Kasumi-1 (cell line): ENCODE measurements at regions not wholly inside any gene's neighbourhood (a gene's known extent, or its start where the extent isn't known, plus 50 kb on each side); places are given as distances from the start of the nearest gene placed in this dataset.

Experiments
- DNase-seq, 2 experiments: peaks; one replicate each; lab custom pipeline; 2025; lab: John Stamatoyannopoulos, UW

GRCh38 chr6:71053475-71053874, 96.6 kb upstream of the B3GAT2 start:
- DNase-seq: no peak

DNA sequence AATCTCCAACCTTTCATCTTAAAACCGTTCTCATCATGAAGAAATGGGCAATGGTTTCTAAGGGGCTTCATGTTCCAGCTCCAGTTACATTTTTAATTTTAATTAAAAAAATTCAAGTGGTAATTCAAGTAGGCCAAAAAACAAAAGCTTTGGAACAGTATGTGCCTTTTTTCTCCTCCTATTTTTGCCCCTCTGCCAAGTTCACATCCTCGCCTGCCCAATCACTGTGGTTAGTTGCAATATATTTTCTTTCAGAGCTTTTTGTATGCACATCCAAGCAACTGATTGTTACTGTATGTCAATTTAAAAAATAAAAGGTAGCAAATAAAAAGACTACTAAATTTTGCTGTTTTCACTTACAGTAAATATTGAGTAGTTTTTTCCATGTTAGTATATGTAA, 99.8 kb upstream of the B3GAT2 start:
- DNase-seq: no peak

GRCh38 chr6:71066153-71066552, 109.3 kb upstream of the B3GAT2 start:
- no peak for DNase-seq

DNA sequence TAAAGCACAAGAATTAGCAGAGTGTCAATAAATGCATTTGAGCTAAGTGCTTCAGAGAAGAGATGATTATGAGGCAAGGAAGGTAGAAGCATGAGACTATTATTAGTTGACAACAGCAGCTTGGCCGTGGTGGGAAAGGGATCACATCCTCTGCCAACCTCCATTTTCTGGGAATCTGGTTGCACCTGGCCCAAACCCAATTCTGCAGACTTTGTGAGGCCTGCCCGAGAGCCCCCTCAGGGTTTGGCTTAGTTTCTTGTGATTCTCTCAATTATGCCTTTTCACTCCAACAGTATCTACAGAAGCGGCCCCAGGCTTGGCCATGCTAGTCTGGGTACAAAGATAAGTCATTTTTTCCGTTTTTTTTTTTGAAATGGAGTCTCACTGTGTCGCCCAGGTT, 111.0 kb upstream of the B3GAT2 start:
- DNase-seq: no peak

DNA sequence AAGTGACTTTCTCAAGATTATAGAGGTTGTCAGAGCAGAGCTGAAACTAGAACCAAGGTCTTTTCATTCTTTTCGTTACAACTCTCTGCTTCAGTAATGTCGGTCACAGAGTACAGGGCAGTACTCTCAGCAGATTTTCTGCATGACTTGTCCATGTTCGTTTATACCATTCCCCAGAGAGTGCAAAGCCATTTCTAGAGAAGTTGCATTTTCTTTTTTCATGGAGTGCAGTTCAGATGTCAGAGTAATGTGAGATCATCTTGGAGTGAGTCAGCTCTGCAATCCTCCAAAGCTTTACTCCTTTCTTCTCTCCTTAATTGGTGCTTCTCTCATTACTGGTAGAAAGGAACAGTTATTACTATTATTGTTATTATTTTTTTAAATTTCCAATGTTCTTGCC, 115.6 kb upstream of the B3GAT2 start:
- no peak for DNase-seq

GRCh38 chr6:71077655-71078054, 120.8 kb upstream of the B3GAT2 start:
- no peak for DNase-seq

DNA sequence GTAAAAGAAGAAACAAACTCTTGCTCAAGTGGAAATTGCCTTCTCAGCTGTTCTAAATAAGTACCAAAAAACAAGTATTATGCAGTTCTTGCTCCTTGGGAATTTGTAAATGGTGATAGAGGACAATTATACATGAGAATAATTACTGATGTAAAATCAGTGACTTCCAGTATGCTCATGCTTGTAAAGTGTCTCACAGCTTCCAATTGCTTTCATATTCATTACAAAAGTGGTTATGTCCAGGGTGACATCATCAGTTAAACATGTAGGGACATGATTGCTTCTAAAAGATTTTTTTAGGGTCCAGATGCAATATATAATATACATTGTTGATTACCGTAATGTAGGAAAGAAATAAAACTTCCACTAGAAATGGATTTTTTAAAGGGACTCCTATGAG, 122.8 kb upstream of the B3GAT2 start:
- DNase-seq: no peak

- no peak for DNase-seq
These were observed 123.3 kb upstream of the B3GAT2 start for GRCh38 chr6:71080133-71080532.

GRCh38 chr6:71080826-71081225, 124.0 kb upstream of the B3GAT2 start:
- no peak for DNase-seq

- no peak for DNase-seq
These were observed 125.3 kb upstream of the B3GAT2 start for GRCh38 chr6:71082033-71082650.

- no peak for DNase-seq
These were observed 126.5 kb upstream of the B3GAT2 start for GRCh38 chr6:71083308-71083820.

- no peak for DNase-seq
These were observed 131.3 kb upstream of the B3GAT2 start for GRCh38 chr6:71088166-71088565.

DNA sequence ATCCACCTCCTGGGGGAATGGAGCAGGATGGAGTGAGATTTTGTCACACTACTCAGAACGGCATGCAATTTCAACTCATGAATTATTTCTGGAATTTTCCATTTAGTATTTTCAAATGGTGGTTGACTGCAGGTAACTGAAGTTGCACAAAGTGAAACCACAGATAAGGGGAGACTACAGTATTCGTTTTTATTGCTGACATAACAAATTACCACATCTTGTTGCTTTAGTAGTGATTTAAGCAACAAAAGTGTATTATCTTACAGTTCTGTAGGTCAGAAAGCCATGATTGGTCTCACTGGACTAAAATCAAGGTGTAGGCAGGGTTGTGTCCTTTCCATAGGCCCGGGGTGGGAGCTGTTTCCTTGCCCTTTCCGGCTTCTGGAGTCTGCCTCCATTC, 133.4 kb upstream of the B3GAT2 start:
- DNase-seq: no peak

- DNase-seq: peak; percentile 14 to 29
These were observed 134.3 kb upstream of the B3GAT2 start for GRCh38 chr6:71091167-71091566.

DNA sequence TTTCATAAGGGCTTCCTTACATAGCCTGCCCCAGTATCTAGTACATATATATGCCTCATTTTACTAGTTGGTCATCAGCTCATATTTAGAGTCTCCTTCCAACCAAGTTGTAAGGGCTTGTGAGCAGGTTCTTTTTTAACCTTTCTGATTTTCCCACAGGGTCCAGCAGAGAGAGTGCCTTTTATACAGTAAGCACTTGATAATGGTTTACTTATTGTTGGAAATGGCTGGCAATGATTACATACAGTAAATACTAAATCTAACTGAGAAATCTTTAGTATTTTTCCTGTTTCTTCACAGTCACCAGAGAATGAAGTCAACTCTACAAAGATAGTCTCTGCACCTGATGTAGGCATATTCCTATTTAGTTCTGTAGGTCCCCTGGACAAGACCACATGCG, 135.1 kb upstream of the B3GAT2 start:
- DNase-seq: no peak

DNA sequence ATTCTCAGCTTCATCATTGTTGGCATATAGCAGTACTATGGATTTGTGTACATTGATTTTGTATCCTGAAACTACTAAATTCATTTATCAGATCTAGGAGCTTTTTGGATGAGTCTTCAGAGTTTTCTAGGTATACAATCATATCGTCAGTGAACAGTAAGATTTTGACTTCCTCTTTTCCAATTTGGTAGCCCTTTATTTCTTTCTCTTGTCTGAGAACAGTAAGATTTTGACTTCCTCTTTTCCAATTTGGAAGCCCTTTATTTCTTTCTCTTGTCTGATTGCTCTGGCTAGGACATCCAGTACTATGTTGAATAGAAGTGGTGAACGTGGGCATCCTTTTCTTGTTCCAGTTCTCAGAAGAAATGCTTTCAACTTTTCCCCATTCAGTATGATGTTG, 140.4 kb upstream of the B3GAT2 start:
- peak; percentile 85 to 87 for DNase-seq

GRCh38 chr6:71099649-71100048, 142.8 kb upstream of the B3GAT2 start:
- DNase-seq: no peak

DNA sequence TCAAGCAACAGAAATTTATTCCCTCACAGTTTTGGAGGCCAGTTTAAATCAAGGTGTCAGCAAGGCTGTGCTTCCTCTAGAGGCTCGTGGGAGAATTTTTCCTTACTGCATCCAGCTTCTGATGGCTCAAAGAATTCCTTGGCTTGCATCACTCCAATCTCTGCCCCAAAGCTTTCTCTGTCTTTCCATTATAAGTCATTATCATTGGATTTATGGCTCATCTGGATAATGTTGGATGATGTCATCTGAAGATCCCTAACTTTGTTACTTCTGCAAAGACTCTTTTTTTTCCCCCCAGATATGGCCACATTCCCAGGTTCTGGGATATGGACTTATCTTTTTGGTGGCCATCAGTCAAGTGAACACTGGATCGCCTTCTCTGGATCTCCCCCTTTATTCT, 146.3 kb upstream of the B3GAT2 start:
- DNase-seq: no peak

DNA sequence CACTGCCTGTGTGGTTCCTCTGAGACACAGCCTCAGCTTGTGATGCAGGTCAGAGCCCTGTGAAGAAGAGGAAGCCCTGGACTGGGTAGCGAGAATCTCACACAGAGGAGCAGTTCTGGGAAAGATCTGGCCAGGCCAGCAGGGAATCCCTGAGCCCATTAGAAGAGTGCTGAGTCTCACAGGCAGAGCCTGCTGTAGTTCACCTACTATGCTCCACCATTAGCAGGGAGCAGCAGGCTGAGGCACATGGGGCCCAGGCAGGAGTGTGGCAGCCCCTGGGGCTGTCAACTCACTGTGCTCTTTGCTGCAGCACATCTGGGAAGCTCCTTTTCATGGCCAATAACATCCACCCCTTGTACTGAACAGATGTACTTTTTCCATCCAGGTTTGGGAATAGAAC, 146.8 kb upstream of the B3GAT2 start:
- no peak for DNase-seq

GRCh38 chr6:71106276-71106675, 149.4 kb upstream of the B3GAT2 start:
- no peak for DNase-seq

DNA sequence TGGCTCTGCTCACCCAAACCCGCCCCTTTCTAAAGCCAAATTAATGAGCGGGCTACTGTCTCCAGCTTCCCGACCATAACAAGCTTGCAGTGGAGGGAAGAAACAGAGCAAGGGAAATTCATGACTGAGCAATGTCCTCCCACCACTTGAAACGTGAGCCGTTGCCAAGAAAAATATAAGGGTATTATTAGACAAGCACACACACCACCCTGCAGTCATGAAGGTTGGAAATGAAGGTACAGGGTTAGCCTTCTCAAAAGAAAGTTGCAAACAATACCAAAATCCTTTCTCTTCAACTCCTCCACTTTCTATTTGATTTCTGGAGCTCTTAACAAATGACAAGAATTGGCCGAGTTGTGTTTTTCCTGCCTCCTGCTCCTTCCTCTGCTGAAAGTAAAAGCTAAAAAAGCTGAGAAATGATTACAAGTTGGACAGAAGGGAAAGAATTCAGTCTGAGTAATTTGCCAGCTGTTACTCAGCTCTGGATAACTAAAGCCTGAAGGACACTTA, 151.1 kb upstream of the B3GAT2 start:
- DNase-seq: no peak

GRCh38 chr6:71114544-71114943, 157.7 kb upstream of the B3GAT2 start:
- DNase-seq: no peak

DNA sequence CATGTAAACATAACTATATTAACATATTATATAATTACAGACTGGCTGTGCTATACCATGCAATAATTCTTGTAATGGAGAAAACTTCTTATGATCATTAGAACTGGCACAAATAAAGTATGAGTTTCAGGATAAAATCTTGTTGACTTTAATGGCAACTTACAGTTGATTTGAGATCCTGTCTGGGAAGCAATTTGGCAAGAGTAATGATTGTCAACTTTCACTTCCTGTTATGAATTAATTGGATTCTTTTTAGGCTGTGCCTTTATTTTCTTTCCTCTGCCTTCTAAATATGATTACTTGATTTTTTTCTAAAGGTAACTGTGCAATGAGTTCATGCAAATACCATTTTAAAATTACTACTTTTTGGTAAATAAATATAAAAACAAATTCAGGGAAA, 158.1 kb upstream of the B3GAT2 start:
- no peak for DNase-seq

- DNase-seq: no peak
These were observed 162.7 kb upstream of the B3GAT2 start for GRCh38 chr6:71119560-71119959.
